Peyer's patch (tissue), 4 donors: ENCODE measurements at regions not wholly inside any gene's neighbourhood (a gene's known extent, or its start where the extent isn't known, plus 50 kb on each side); places are given as distances from the start of the nearest gene placed in this dataset.

Experiments
- DNase-seq, 3 donors: peaks; one replicate each; pipeline ENCODE4 v3.0.0-alpha.2; 2017 to 2019
- H3K27ac ChIP-seq, 4 donors: fragments of 200-600 bp; sonication (generic); one replicate each; pipeline ENCODE4 v1.5.1; 2016 to 2019
- H3K27me3 ChIP-seq, 2 donors: fragments of 200-600 bp; sonication (generic); one replicate each; pipeline ENCODE4 v1.5.1; 2019
- H3K36me3 ChIP-seq, 3 donors: fragments of 200-600 bp; sonication (generic); one replicate each; pipeline ENCODE4 v1.5.1; 2016 to 2019
- H3K4me1 ChIP-seq, 4 donors: fragments of 200-600 bp; sonication (generic); one replicate each; pipeline ENCODE4 v1.5.1; 2016 to 2019
- H3K4me3 ChIP-seq, 4 donors: fragments of 200-600 bp; sonication (generic); 1 replicate in 3 of 4; 2 replicates in 1 of 4; pipeline ENCODE4 v1.5.1; 2016 to 2019; ENCODE audit warnings: mild to moderate bottlenecking in 1 of 4
- H3K9me3 ChIP-seq, 4 donors: fragments of 200-600 bp; sonication (generic); one replicate each; pipeline ENCODE4 v1.5.1; 2016 to 2019; ENCODE audit warnings: mild to moderate bottlenecking in 1 of 4
- POLR2A ChIP-seq, 2 donors: fragments of 450-650 bp; IDR thresholded peaks; one replicate each; pipeline ENCODE4 v1.5.1; 2017; ENCODE audit warnings: antibody characterized with exemption in 2 of 2, mild to moderate bottlenecking in 2 of 2, moderate library complexity in 2 of 2
- TF ChIP-seq, protein P1 (sequence below), 6 experiments: fragments of 450-650 bp in 4 of 6; fragments of 200-600 bp in 2 of 6; sonication (generic) in 1 of 6; IDR thresholded peaks; one replicate each; pipeline ENCODE4 v1.5.1; 2017 to 2019; ENCODE audit warnings: antibody characterized with exemption in 6 of 6, mild to moderate bottlenecking in 3 of 6, moderate library complexity in 1 of 6

DNA sequence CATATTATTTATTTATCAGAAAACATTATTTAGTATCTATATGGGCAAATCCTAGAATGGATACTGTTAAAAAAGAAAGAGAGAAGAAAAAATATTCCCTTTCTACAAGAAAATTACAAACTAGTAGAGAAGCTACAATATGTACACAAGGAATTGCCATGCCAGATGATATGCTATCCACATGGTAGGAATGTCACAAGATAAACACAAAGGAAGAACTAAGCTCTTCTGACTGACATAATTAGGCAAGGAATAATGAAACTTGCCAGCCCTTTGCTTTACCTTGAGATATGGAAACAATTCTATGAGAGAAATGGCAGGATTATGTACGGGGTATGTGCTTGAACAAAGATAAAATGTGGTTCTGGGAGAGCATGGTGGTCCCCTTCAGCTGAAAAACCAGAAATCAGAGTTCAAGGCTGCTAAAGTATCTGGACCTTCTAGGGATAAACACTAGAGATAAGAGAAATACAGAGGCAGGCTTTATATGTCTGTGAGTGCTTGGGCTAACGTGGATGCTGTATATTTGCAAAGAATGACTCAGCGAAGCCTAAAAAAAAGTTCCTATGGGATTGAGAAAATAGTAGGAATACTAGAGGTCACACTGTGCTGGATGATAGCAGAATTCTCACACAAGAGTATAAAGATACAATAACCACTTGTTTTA lies 451.6 kb downstream of the TLE1 start:
- Histone ChIP-seq H3K4me3 (no peak overlapping the region), H3K27ac (no peak overlapping the region), H3K4me1 (no peaks in the 10 kb centered on the region), H3K9me3 (no peaks in the 10 kb centered on the region), H3K36me3 (no peaks in the 10 kb centered on the region), H3K27me3 (no peaks in the 10 kb centered on the region)
- TF ChIP-seq, protein P1, sequence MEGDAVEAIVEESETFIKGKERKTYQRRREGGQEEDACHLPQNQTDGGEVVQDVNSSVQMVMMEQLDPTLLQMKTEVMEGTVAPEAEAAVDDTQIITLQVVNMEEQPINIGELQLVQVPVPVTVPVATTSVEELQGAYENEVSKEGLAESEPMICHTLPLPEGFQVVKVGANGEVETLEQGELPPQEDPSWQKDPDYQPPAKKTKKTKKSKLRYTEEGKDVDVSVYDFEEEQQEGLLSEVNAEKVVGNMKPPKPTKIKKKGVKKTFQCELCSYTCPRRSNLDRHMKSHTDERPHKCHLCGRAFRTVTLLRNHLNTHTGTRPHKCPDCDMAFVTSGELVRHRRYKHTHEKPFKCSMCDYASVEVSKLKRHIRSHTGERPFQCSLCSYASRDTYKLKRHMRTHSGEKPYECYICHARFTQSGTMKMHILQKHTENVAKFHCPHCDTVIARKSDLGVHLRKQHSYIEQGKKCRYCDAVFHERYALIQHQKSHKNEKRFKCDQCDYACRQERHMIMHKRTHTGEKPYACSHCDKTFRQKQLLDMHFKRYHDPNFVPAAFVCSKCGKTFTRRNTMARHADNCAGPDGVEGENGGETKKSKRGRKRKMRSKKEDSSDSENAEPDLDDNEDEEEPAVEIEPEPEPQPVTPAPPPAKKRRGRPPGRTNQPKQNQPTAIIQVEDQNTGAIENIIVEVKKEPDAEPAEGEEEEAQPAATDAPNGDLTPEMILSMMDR (IDR thresholded peaks at IDR 0.05), result no peak
- TF ChIP-seq POLR2A (IDR thresholded peaks at IDR 0.05), result no peak
- no peak for DNase-seq

DNA sequence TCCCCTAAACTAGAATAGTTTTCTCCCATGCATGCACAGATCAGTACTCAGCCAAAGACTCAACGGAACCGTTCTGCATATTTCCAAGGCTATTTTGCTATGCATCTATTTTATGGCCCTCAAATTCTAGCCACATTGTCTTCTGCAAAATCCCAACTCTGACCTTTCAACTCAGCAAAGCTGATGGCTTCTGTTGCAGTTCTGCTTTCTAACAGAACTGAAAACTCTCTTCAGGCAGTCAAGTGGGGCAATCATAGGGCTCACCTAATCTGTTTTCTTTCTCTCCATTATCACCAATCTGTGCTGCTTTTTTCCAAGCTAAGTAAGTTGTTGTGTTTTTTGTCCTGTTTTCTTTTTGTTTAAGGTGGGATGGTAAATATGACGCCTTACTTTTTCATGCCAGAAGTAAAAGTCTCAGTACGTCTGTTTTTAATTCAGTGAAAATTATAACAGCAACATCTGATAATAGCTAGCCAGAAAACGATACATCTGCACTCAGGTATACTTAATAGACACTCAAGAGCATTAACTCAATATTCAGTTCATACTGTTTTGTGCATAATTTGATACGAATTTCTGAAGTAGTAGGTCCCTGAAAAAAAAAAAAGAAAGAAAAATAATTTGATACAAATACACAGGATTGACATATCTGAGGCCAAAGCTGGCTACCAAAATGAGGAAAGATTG lies 454.3 kb downstream of the TLE1 start:
- no peak for DNase-seq
- Histone ChIP-seq H3K27ac (no peak overlapping the region), H3K9me3 (no peaks in the 10 kb centered on the region), H3K4me1 (no peaks in the 10 kb centered on the region), H3K36me3 (no peaks in the 10 kb centered on the region), H3K4me3 (no peak overlapping the region), H3K27me3 (no peaks in the 10 kb centered on the region)
- TF ChIP-seq, protein P1 (IDR thresholded peaks at IDR 0.05), result no peak
- TF ChIP-seq POLR2A (IDR thresholded peaks at IDR 0.05), result no peak

DNA sequence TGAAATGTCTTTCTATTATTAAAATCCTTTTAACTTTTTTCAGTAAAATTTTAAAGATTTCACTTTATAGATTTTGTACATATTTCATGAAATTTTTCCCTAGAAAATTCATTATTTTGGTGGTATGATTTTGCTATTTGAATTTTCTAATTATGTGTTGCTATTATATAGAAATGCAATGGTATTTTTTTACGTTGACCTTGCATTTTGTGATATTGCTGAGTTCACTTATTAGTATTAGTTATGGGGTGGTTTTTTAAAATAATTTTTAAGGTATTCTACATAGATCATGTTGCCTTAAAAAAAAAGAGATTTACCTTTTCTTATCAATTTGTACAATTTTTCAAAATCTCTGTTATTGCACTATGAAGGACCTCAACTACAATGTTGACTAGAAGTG lies 458.3 kb downstream of the TLE1 start:
- H3K36me3 ChIP-seq, result no peaks in the 10 kb centered on the region
- no peak for TF ChIP-seq POLR2A (IDR thresholded peaks at IDR 0.05)
- TF ChIP-seq, protein P1 (IDR thresholded peaks at IDR 0.05), result no peak
- H3K27me3 ChIP-seq, result no peaks in the 10 kb centered on the region
- no peak overlapping the region for H3K4me3 ChIP-seq
- H3K27ac ChIP-seq, result no peak overlapping the region
- no peaks in the 10 kb centered on the region for H3K9me3 ChIP-seq
- H3K4me1 ChIP-seq, result no peaks in the 10 kb centered on the region
- DNase-seq, result no peak

DNA sequence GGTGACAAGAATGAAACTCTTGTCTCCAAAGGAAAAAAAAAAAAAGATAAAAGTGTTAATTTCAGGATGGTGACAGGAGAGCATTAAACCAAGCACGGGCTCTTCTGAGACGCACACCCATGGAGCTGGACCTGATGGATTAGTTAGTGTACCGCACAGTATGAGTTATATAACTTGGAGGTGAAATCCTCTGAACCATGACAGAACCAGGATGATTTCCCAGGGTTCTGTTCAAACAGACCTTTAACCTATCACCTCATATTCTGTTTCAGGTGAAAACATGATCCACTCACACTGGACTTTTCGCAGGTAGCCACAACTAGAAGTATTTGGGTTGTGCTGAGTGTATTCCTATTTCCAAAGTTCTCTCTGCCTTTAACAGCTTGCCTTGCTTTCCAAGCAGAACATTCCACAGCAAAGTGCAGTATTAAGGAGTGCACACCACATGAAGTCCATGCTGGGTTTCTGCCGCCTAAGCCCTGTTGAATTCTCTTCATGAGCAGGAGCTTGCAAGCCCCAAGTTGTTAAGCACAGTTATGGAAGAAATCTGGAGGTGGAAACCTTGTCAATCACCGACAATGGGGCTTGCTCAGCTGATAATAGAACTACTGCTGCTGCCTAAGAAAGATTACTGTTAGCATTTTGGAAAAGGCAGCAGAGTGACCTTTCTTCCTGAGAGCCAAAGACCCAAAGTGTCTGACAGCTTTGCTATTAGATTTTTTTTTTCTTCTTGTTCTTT lies 461.7 kb downstream of the TLE1 start:
- TF ChIP-seq POLR2A (IDR thresholded peaks at IDR 0.05), result no peak
- DNase-seq, result no peak
- Histone ChIP-seq H3K36me3 (no peaks in the 10 kb centered on the region), H3K27ac (no peak overlapping the region), H3K9me3 (no peaks in the 10 kb centered on the region), H3K4me1 (no peaks in the 10 kb centered on the region), H3K4me3 (no peak overlapping the region), H3K27me3 (no peaks in the 10 kb centered on the region)

DNA sequence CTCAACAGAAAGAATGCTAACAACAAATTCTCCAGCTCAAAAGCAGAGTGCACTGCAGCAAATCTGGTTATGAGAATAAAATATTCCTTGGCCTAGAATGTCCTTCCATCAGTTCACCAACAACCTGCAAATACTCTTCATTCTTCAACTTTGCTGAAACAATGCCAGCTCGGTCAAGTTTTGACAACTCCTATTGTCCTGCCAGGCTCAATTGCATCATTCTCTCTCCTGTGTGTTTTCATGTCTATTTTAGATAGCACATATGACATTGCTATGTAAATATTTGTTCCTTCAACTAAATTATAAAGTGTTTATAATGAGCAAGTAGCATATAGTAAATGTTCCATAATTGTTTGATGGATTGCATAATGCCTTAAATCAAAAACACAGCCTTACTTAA lies 463.8 kb downstream of the TLE1 start:
- H3K4me3 ChIP-seq, result no peak overlapping the region
- H3K9me3 ChIP-seq, result no peaks in the 10 kb centered on the region
- H3K36me3 ChIP-seq, result no peaks in the 10 kb centered on the region
- TF ChIP-seq, protein P1 (IDR thresholded peaks at IDR 0.05), result no peak
- no peak for TF ChIP-seq POLR2A (IDR thresholded peaks at IDR 0.05)
- no peaks in the 10 kb centered on the region for H3K4me1 ChIP-seq
- no peaks in the 10 kb centered on the region for H3K27me3 ChIP-seq
- H3K27ac ChIP-seq, result no peak overlapping the region
- no peak for DNase-seq
